DOHH2 (cell line): ENCODE measurements at regions not wholly inside any gene's neighbourhood (a gene's known extent, or its start where the extent isn't known, plus 50 kb on each side); places are given as distances from the start of the nearest gene placed in this dataset.

Experiments
- H3F3A ChIP-seq: fragments of 200-600 bp; sonication (generic), shearing (Covaris generic); 2 replicates; pipeline ENCODE4 v1.6.0; 2016; ENCODE audit warnings: antibody characterized with exemption, mild to moderate bottlenecking; ENCODE audit not compliant: control insufficient read depth, insufficient read depth
- H3K27ac ChIP-seq: fragments of 200-600 bp; sonication (generic); 2 replicates; pipeline ENCODE4 v1.5.1; 2014; ENCODE audit warnings: low read depth, mild to moderate bottlenecking, low read length, moderate library complexity
- H3K27me3 ChIP-seq: fragments of 200-600 bp; sonication (generic); 2 replicates; pipeline ENCODE4 v1.6.1; 2014; ENCODE audit warnings: mild to moderate bottlenecking, low read length, mixed read lengths; ENCODE audit not compliant: control insufficient read depth
- H3K36me3 ChIP-seq: fragments of 200-600 bp; sonication (generic); 2 replicates; pipeline ENCODE4 v1.6.1; 2014; ENCODE audit warnings: mild to moderate bottlenecking, low read length, moderate library complexity, mixed read lengths; ENCODE audit not compliant: control insufficient read depth
- H3K4me1 ChIP-seq: fragments of 200-600 bp; sonication (generic); 2 replicates; pipeline ENCODE4 v1.6.1; 2014; ENCODE audit warnings: mild to moderate bottlenecking, low read length, mixed read lengths; ENCODE audit not compliant: control insufficient read depth
- H3K4me2 ChIP-seq: fragments of 200-600 bp; sonication (generic); 2 replicates; pipeline ENCODE4 v1.6.0; 2014; ENCODE audit warnings: mild to moderate bottlenecking, low read length, moderate library complexity
- H3K4me3 ChIP-seq: fragments of 200-600 bp; sonication (generic); 2 replicates; pipeline ENCODE4 v1.5.1; 2014; ENCODE audit warnings: mild to moderate bottlenecking, low read length, mixed read lengths
- H3K79me2 ChIP-seq: fragments of 200-600 bp; sonication (generic); 2 replicates; pipeline ENCODE4 v1.6.1; 2014; ENCODE audit warnings: mild to moderate bottlenecking, low read length, mixed read lengths; ENCODE audit not compliant: control insufficient read depth
- H3K9me2 ChIP-seq: fragments of 200-600 bp; sonication (generic); replicated peaks from 2 replicates; pipeline ENCODE4 v1.6.1; 2014; ENCODE audit warnings: mild to moderate bottlenecking, low read length, mixed read lengths; ENCODE audit not compliant: control insufficient read depth
- H3K9me3 ChIP-seq: fragments of 200-600 bp; sonication (generic); 2 replicates; pipeline ENCODE4 v1.6.1; 2014; ENCODE audit warnings: antibody characterized with exemption, low read length, mixed read lengths; ENCODE audit not compliant: control insufficient read depth, insufficient read depth
- H4K20me1 ChIP-seq: fragments of 200-600 bp; sonication (generic); 2 replicates; pipeline ENCODE4 v1.6.0; 2014; ENCODE audit warnings: low read depth, mild to moderate bottlenecking, antibody characterized with exemption, low read length, moderate library complexity; ENCODE audit not compliant: control insufficient read depth, insufficient read depth
- EZH2phosphoT487 ChIP-seq: fragments of 200-600 bp; sonication (generic); IDR thresholded peaks from 2 replicates; pipeline ENCODE4 v1.6.1; 2017; ENCODE audit warnings: borderline replicate concordance, mild to moderate bottlenecking, antibody characterized with exemption, low read length, moderate library complexity, mixed read lengths
- TF ChIP-seq, protein P1 (sequence below): fragments of 200-600 bp; sonication (generic); IDR thresholded peaks from one replicate; pipeline ENCODE4 v1.5.1; 2014; ENCODE audit warnings: antibody characterized with exemption, mild to moderate bottlenecking, low read depth, low read length; ENCODE audit not compliant: poor library complexity, severe bottlenecking

GRCh38 chr1:41981796-41982195 lies 63.1 kb upstream of the HIVEP3 start:
- no peaks in the 10 kb centered on the region for H3K9me3 ChIP-seq
- H3K4me2 ChIP-seq: no peak overlapping the region
- no peak for TF ChIP-seq EZH2phosphoT487
- TF ChIP-seq, protein P1, sequence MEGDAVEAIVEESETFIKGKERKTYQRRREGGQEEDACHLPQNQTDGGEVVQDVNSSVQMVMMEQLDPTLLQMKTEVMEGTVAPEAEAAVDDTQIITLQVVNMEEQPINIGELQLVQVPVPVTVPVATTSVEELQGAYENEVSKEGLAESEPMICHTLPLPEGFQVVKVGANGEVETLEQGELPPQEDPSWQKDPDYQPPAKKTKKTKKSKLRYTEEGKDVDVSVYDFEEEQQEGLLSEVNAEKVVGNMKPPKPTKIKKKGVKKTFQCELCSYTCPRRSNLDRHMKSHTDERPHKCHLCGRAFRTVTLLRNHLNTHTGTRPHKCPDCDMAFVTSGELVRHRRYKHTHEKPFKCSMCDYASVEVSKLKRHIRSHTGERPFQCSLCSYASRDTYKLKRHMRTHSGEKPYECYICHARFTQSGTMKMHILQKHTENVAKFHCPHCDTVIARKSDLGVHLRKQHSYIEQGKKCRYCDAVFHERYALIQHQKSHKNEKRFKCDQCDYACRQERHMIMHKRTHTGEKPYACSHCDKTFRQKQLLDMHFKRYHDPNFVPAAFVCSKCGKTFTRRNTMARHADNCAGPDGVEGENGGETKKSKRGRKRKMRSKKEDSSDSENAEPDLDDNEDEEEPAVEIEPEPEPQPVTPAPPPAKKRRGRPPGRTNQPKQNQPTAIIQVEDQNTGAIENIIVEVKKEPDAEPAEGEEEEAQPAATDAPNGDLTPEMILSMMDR: no peak
- H3K27me3 ChIP-seq: peaks cover 10% of the 10 kb centered on the region; the same call in 1 of the 2 replicates
- H3K4me3 ChIP-seq: no peak overlapping the region
- H3K9me2 ChIP-seq: no peaks in the 10 kb centered on the region
- H3K27ac ChIP-seq: no peak overlapping the region
- H4K20me1 ChIP-seq: no peaks in the 10 kb centered on the region
- H3K4me1 ChIP-seq: no peaks in the 10 kb centered on the region
- no peaks in the 10 kb centered on the region for H3K36me3 ChIP-seq
- H3F3A ChIP-seq: no peaks in the 10 kb centered on the region
- no peaks in the 10 kb centered on the region for H3K79me2 ChIP-seq

DNA sequence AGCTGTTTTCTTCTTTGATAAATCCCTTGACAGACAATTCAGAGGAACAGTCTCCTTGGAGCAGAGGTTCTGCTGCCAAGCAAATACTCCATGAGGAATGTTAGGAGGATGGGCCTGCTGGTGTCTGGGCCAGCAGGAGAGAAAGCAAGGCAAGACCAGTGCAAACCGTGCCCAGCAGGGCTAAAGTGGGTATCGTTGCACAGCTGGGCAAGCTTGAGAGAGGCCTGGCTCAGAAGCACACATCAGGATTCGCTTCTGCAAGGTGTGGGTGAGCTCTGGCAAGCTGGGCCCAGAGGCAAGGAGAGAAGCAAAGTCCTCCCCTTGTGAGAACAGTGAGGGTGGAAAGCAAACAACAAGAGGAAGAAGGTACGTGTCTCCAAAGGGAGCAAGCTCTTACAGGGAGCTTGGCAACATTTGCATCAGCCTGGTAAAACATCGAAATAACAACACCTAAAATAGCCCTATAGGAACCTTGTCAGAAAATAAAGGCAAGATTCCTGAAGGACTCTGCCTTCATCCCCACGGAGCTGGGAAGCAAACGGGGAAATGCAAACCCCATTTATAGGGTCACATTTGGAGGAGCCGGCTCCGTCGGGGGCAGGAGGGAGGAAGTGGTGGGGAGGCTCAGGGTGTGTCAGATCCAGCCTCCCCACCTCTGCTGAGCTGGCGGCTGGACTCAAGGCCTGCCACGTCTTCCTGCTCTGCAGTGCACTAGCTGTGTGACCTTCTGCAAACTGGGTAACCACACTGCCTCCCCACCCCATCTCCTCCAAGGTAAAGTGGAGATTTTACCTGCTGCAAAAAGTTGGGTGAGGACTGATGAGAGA lies 62.3 kb upstream of the HIVEP3 start:
- Histone ChIP-seq H3K79me2 (no peaks in the 10 kb centered on the region), H3K4me1 (no peaks in the 10 kb centered on the region), H3F3A (no peaks in the 10 kb centered on the region), H3K4me2 (no peak overlapping the region), H3K4me3 (no peak overlapping the region), H3K27ac (no peak overlapping the region), H3K9me2 (no peaks in the 10 kb centered on the region), H3K36me3 (no peaks in the 10 kb centered on the region), H3K9me3 (no peaks in the 10 kb centered on the region), H3K27me3 (peaks cover 10% of the 10 kb centered on the region; the same call in 1 of the 2 replicates), H4K20me1 (no peaks in the 10 kb centered on the region)
- TF ChIP-seq, protein P1: no peak
- TF ChIP-seq EZH2phosphoT487: no peak

GRCh38 chr1:41978986-41979385 lies 60.3 kb upstream of the HIVEP3 start:
- no peaks in the 10 kb centered on the region for H3F3A ChIP-seq
- no peak for TF ChIP-seq EZH2phosphoT487
- TF ChIP-seq, protein P1: no peak
- no peaks in the 10 kb centered on the region for H3K79me2 ChIP-seq
- H3K4me2 ChIP-seq: no peak overlapping the region
- H3K36me3 ChIP-seq: no peaks in the 10 kb centered on the region
- H3K27ac ChIP-seq: no peak overlapping the region
- H3K27me3 ChIP-seq: peaks cover 10% of the 10 kb centered on the region; the same call in 1 of the 2 replicates
- H3K9me3 ChIP-seq: no peaks in the 10 kb centered on the region
- no peaks in the 10 kb centered on the region for H3K9me2 ChIP-seq
- H3K4me1 ChIP-seq: no peaks in the 10 kb centered on the region
- H4K20me1 ChIP-seq: no peaks in the 10 kb centered on the region
- H3K4me3 ChIP-seq: no peak overlapping the region
